Ascending aorta (tissue), 2 donors: ENCODE measurements at regions not wholly inside any gene's neighbourhood (a gene's known extent, or its start where the extent isn't known, plus 50 kb on each side); places are given as distances from the start of the nearest gene placed in this dataset.

Source experiments
- DNase-seq, 2 donors: peaks; one replicate each; pipeline ENCODE4 v3.0.0-alpha.2; 2019; ENCODE audit warnings: low spot score in 2 of 2
- H3K27ac ChIP-seq, 2 donors: fragments of 200-600 bp; sonication (generic); one replicate each; pipeline ENCODE4 v1.5.1; 2016 to 2017; ENCODE audit warnings: mild to moderate bottlenecking in 1 of 2
- H3K27me3 ChIP-seq: fragments of 200-600 bp; sonication (generic); one replicate; pipeline ENCODE4 v1.5.1; 2017
- H3K36me3 ChIP-seq, 2 donors: fragments of 200-600 bp; sonication (generic); one replicate each; pipeline ENCODE4 v1.5.1; 2016
- H3K4me1 ChIP-seq, 2 donors: fragments of 200-600 bp; sonication (generic); one replicate each; pipeline ENCODE4 v1.5.1; 2016 to 2017; ENCODE audit warnings: mild to moderate bottlenecking in 1 of 2
- H3K4me3 ChIP-seq, 2 donors: fragments of 200-600 bp; sonication (generic); one replicate each; pipeline ENCODE4 v1.5.1; 2016 to 2017; ENCODE audit warnings: mild to moderate bottlenecking in 1 of 2
- H3K9me3 ChIP-seq, 2 donors: fragments of 200-600 bp; sonication (generic); one replicate each; pipeline ENCODE4 v1.5.1; 2016
- CTCF ChIP-seq, 3 experiments: fragments of 200-600 bp in 2 of 3; fragments of 450-650 bp in 1 of 3; sonication (generic) in 2 of 3; IDR thresholded peaks; one replicate each; pipeline ENCODE4 v1.5.1; 2016 to 2019; ENCODE audit warnings: antibody characterized with exemption in 3 of 3, mild to moderate bottlenecking in 1 of 3, moderate library complexity in 1 of 3
- intact Hi-C: fragments of 100-400 bp; cut with DNase I; formaldehyde crosslinking; loops from one replicate; pipeline ENCODE4 v1.15.1; 2023

- Histone ChIP-seq H3K27me3 (no peaks in the 10 kb centered on the region), H3K4me1 (peaks cover 0 to 2% of the 10 kb centered on the region in 2 donors), H3K36me3 (no peaks in the 10 kb centered on the region), H3K4me3 (no peak overlapping the region), H3K9me3 (no peaks in the 10 kb centered on the region), H3K27ac (no peak overlapping the region)
- TF ChIP-seq CTCF (IDR thresholded peaks at IDR 0.05): no peak
- no peak for DNase-seq
- intact Hi-C loops: no loop called here
Observed at GRCh38 chr21:32916088-32916487, 109.6 kb upstream of the OLIG2 start.

- H3K9me3 ChIP-seq: no peaks in the 10 kb centered on the region
- intact Hi-C loops: no loop called here
- TF ChIP-seq CTCF (IDR thresholded peaks at IDR 0.05): no peak
- no peak overlapping the region for H3K27ac ChIP-seq
- no peak overlapping the region for H3K4me3 ChIP-seq
- peaks cover 0 to 2% of the 10 kb centered on the region in 2 donors for H3K4me1 ChIP-seq
- H3K27me3 ChIP-seq: no peaks in the 10 kb centered on the region
- no peak for DNase-seq
- H3K36me3 ChIP-seq: no peaks in the 10 kb centered on the region
Observed at GRCh38 chr21:32916522-32917099, 109.1 kb upstream of the OLIG2 start.

- DNase-seq: no peak
- Histone ChIP-seq H3K27me3 (no peaks in the 10 kb centered on the region), H3K4me3 (no peak overlapping the region), H3K27ac (no peak overlapping the region), H3K9me3 (no peaks in the 10 kb centered on the region), H3K4me1 (peaks cover 0 to 2% of the 10 kb centered on the region in 2 donors), H3K36me3 (no peaks in the 10 kb centered on the region)
- no peak for TF ChIP-seq CTCF (IDR thresholded peaks at IDR 0.05)
- intact Hi-C loops: no loop called here
Observed at GRCh38 chr21:32917362-32918135, 108.2 kb upstream of the OLIG2 start.

GRCh38 chr21:32918478-32919120, 107.1 kb upstream of the OLIG2 start:
- no peak for TF ChIP-seq CTCF (IDR thresholded peaks at IDR 0.05)
- H3K27me3 ChIP-seq: no peaks in the 10 kb centered on the region
- H3K36me3 ChIP-seq: no peaks in the 10 kb centered on the region
- no peak for DNase-seq
- intact Hi-C loops: no loop called here
- H3K27ac ChIP-seq: no peak overlapping the region
- H3K4me3 ChIP-seq: no peak overlapping the region
- H3K4me1 ChIP-seq: peaks cover 0 to 2% of the 10 kb centered on the region in 2 donors
- no peaks in the 10 kb centered on the region for H3K9me3 ChIP-seq

- H3K27ac ChIP-seq: no peak overlapping the region
- no peaks in the 10 kb centered on the region for H3K27me3 ChIP-seq
- H3K9me3 ChIP-seq: peaks cover 5 to 14% of the 10 kb centered on the region in 2 donors
- no peak for TF ChIP-seq CTCF (IDR thresholded peaks at IDR 0.05)
- intact Hi-C loops: no loop called here
- DNase-seq: no peak
- no peaks in the 10 kb centered on the region for H3K36me3 ChIP-seq
- no peak overlapping the region for H3K4me3 ChIP-seq
- peaks cover 0 to 2% of the 10 kb centered on the region in 2 donors for H3K4me1 ChIP-seq
Observed at GRCh38 chr21:32920474-32920873, 105.3 kb upstream of the OLIG2 start.
